ENCODE measurements at regions not wholly inside any gene's neighbourhood (a gene's known extent, or its start where the extent isn't known, plus 50 kb on each side); places are given as distances from the start of the nearest gene placed in this dataset.

DNA sequence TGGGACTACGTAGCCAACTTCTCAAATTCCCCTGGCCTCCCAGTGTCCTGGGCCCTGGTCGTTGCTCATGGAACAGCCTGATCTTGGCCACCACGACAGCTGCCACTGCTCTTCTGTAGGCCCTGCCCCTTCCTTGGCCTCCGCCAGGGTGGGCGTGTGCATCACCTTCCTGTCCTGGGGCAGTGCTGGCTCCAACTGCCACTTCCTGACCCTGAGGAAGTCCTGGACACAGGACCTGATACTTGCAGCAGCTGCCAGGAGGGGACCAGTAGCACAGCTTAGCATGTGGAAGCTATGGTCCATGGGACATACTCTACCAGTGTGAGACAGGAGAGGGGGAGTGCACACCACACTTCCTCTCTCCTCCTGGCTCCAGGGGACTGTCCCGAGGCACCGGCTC lies 145.2 kb downstream of the TENT4A start:
- no peak for TF ChIP-seq YY1 (IDR thresholded peaks at IDR 0.05)
- TF ChIP-seq, protein P1, sequence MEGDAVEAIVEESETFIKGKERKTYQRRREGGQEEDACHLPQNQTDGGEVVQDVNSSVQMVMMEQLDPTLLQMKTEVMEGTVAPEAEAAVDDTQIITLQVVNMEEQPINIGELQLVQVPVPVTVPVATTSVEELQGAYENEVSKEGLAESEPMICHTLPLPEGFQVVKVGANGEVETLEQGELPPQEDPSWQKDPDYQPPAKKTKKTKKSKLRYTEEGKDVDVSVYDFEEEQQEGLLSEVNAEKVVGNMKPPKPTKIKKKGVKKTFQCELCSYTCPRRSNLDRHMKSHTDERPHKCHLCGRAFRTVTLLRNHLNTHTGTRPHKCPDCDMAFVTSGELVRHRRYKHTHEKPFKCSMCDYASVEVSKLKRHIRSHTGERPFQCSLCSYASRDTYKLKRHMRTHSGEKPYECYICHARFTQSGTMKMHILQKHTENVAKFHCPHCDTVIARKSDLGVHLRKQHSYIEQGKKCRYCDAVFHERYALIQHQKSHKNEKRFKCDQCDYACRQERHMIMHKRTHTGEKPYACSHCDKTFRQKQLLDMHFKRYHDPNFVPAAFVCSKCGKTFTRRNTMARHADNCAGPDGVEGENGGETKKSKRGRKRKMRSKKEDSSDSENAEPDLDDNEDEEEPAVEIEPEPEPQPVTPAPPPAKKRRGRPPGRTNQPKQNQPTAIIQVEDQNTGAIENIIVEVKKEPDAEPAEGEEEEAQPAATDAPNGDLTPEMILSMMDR (IDR thresholded peaks at IDR 0.05; ENCODE audit: low read depth, low read length, missing input control) = no peak
- TF ChIP-seq, protein P2, sequence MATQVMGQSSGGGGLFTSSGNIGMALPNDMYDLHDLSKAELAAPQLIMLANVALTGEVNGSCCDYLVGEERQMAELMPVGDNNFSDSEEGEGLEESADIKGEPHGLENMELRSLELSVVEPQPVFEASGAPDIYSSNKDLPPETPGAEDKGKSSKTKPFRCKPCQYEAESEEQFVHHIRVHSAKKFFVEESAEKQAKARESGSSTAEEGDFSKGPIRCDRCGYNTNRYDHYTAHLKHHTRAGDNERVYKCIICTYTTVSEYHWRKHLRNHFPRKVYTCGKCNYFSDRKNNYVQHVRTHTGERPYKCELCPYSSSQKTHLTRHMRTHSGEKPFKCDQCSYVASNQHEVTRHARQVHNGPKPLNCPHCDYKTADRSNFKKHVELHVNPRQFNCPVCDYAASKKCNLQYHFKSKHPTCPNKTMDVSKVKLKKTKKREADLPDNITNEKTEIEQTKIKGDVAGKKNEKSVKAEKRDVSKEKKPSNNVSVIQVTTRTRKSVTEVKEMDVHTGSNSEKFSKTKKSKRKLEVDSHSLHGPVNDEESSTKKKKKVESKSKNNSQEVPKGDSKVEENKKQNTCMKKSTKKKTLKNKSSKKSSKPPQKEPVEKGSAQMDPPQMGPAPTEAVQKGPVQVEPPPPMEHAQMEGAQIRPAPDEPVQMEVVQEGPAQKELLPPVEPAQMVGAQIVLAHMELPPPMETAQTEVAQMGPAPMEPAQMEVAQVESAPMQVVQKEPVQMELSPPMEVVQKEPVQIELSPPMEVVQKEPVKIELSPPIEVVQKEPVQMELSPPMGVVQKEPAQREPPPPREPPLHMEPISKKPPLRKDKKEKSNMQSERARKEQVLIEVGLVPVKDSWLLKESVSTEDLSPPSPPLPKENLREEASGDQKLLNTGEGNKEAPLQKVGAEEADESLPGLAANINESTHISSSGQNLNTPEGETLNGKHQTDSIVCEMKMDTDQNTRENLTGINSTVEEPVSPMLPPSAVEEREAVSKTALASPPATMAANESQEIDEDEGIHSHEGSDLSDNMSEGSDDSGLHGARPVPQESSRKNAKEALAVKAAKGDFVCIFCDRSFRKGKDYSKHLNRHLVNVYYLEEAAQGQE (IDR thresholded peaks at IDR 0.05) = no peak
- TF ChIP-seq FOXA1 (IDR thresholded peaks at IDR 0.05) = no peak
- TF ChIP-seq, protein P3, sequence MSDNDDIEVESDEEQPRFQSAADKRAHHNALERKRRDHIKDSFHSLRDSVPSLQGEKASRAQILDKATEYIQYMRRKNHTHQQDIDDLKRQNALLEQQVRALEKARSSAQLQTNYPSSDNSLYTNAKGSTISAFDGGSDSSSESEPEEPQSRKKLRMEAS (IDR thresholded peaks at IDR 0.05) = no peak
- no peak for TF ChIP-seq SP1 (IDR thresholded peaks at IDR 0.05)
- TF ChIP-seq, protein P4, sequence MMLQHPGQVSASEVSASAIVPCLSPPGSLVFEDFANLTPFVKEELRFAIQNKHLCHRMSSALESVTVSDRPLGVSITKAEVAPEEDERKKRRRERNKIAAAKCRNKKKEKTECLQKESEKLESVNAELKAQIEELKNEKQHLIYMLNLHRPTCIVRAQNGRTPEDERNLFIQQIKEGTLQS (IDR thresholded peaks at IDR 0.05) = no peak

All from liver (tissue), 3 donors.